Right lobe of liver (tissue), 6 donors: ENCODE measurements at regions not wholly inside any gene's neighbourhood (a gene's known extent, or its start where the extent isn't known, plus 50 kb on each side); places are given as distances from the start of the nearest gene placed in this dataset.
"Not testable (repeated sequence)": the region's sequence is repeated elsewhere in the genome, so short reads cannot be mapped to it uniquely, and the experiment has no call there.

Source experiments
- ATAC-seq, 4 donors: fragments of 200-7000 bp; cut with Tn5 transposase; one replicate each; pipeline ENCODE4 v1.9.1; 2020; ENCODE audit warnings: mild to moderate bottlenecking in 4 of 4, moderate library complexity in 4 of 4
- DNase-seq, 3 donors: peaks; one replicate each; pipeline ENCODE4 v3.0.0-alpha.2; 2020
- H3K27ac ChIP-seq, 3 donors: fragments of 200-600 bp; one replicate each; pipeline ENCODE4 v1.8.0; 2022
- H3K27me3 ChIP-seq, 2 donors: fragments of 200-600 bp; one replicate each; pipeline ENCODE4 v1.8.0; 2022
- H3K36me3 ChIP-seq, 4 donors: fragments of 200-600 bp; sonication (generic) in 1 of 4; one replicate each; pipeline versions ENCODE4 v1.5.1 to v1.8.0; 2017 to 2022; ENCODE audit warnings: control low read depth in 1 of 4
- H3K4me1 ChIP-seq, 4 donors: fragments of 200-600 bp; sonication (generic) in 1 of 4; one replicate each; pipeline versions ENCODE4 v1.5.1 to v1.8.0; 2017 to 2022; ENCODE audit warnings: control low read depth in 1 of 4
- H3K4me3 ChIP-seq, 3 donors: fragments of 200-600 bp; one replicate each; pipeline ENCODE4 v1.8.0; 2022
- H3K9me3 ChIP-seq, 4 donors: fragments of 200-600 bp; sonication (generic) in 1 of 4; one replicate each; pipeline versions ENCODE4 v1.5.1 to v1.8.0; 2017 to 2022; ENCODE audit warnings: control low read depth in 1 of 4
- POLR2A ChIP-seq: fragments of 450-650 bp; IDR thresholded peaks from one replicate; pipeline ENCODE4 v1.6.1; 2017; ENCODE audit warnings: antibody characterized with exemption, mild to moderate bottlenecking
- WGBS: methylation state at CpG from one replicate; pipeline ENCODE4 v1.1.6; 2018; ENCODE audit warnings: low coverage, low lambda C conversion rate; ENCODE audit not compliant: insufficient coverage; ENCODE audit errors: missing lambda C conversion rate; 5-methylcytosine and 5-hydroxymethylcytosine counted together
- intact Hi-C, 2 donors: fragments of 100-400 bp; cut with DNase I; formaldehyde crosslinking; loops; one replicate each; pipeline versions ENCODE4 v1.11.2 to v1.14.1; 2022
- TF ChIP-seq, protein P1 (sequence below), 4 donors: fragments of 200-600 bp in 3 of 4; fragments of 450-650 bp in 1 of 4; IDR thresholded peaks; one replicate each; pipeline versions ENCODE4 v1.5.1 to v1.8.0; 2016 to 2022; ENCODE audit warnings: antibody characterized with exemption in 4 of 4, mild to moderate bottlenecking in 2 of 4
- donor health status: DM: no; HTN: yes; CAD: no.
- donor health status: DM: no; HTN: no; CAD: no.
- donor health status: DM: no; HTN: no; CAD: no.
- donor health status: DM: no; HTN: yes; CAD: no.
- donor health status: DM: no; HTN: yes; CAD: no.

GRCh38 chr4:101643186-101643837 is 147.2 kb upstream of the BANK1 start:
- H3K4me1 ChIP-seq, result no peaks in the 10 kb centered on the region
- no peak overlapping the region for H3K27ac ChIP-seq
- H3K9me3 ChIP-seq, result no peaks in the 10 kb centered on the region
- no peaks in the 10 kb centered on the region for H3K36me3 ChIP-seq
- TF ChIP-seq, protein P1, sequence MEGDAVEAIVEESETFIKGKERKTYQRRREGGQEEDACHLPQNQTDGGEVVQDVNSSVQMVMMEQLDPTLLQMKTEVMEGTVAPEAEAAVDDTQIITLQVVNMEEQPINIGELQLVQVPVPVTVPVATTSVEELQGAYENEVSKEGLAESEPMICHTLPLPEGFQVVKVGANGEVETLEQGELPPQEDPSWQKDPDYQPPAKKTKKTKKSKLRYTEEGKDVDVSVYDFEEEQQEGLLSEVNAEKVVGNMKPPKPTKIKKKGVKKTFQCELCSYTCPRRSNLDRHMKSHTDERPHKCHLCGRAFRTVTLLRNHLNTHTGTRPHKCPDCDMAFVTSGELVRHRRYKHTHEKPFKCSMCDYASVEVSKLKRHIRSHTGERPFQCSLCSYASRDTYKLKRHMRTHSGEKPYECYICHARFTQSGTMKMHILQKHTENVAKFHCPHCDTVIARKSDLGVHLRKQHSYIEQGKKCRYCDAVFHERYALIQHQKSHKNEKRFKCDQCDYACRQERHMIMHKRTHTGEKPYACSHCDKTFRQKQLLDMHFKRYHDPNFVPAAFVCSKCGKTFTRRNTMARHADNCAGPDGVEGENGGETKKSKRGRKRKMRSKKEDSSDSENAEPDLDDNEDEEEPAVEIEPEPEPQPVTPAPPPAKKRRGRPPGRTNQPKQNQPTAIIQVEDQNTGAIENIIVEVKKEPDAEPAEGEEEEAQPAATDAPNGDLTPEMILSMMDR (IDR thresholded peaks at IDR 0.05), result no peak
- no peak overlapping the region for H3K4me3 ChIP-seq
- DNase-seq (no peak), ATAC-seq (no peak)
- intact Hi-C loops, result no loop called here
- H3K27me3 ChIP-seq, result no peaks in the 10 kb centered on the region
- WGBS, result 42% methylated on average over 2 of the region's 2 CpGs

GRCh38 chr4:101632766-101633165 is 157.8 kb upstream of the BANK1 start:
- H3K27me3 ChIP-seq, DNase-seq, H3K27ac ChIP-seq, H3K36me3 ChIP-seq, ATAC-seq, intact Hi-C loops, H3K4me3 ChIP-seq, H3K9me3 ChIP-seq, H3K4me1 ChIP-seq: not testable (repeated sequence)
- 66% methylated on average over 3 of the region's 3 CpGs for WGBS

DNA sequence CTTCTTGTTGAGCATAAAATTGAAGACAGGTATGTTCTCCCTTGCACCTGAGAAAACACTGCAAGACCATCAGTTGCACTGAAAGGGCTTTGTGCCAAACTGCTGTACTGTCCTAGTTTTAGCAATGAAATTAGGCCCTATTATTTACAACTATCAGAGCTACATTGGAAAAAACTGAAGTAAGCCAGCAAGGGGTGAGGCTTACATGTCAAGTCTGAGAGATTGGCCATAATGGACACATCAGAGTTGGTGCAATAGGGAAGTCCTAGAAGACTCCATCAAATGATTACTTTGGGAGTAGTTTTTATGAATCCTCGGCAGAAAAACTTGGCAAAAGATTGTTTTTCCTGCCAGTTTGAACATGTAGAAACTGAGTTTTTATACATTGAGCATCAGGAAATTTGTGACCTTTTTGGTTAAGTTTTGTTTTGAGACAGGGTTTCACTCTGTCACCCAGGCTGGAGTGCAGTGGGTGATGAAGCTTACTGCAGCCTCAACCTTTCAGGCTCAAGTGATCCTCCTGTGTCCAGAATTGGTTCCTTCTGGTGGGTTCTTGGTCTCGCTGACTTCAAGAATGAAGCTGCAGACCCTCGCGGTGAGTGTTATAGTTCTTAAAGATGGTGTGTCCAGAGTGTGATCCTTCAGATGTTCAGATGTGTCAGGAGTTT is 160.1 kb upstream of the BANK1 start:
- H3K9me3 ChIP-seq, result no peaks in the 10 kb centered on the region
- 75% methylated on average over 3 of the region's 4 CpGs for WGBS
- intact Hi-C loops, result no loop called here
- H3K4me1 ChIP-seq, result no peaks in the 10 kb centered on the region
- no peaks in the 10 kb centered on the region for H3K27me3 ChIP-seq
- TF ChIP-seq POLR2A, result no peak
- TF ChIP-seq, protein P1 (IDR thresholded peaks at IDR 0.05), result no peak
- no peaks in the 10 kb centered on the region for H3K36me3 ChIP-seq
- no peak overlapping the region for H3K27ac ChIP-seq
- DNase-seq (no peak), ATAC-seq (no peak)
- no peak overlapping the region for H3K4me3 ChIP-seq

GRCh38 chr4:101621120-101621519 is 169.4 kb upstream of the BANK1 start:
- intact Hi-C loops, result no loop called here
- no peak for ATAC-seq

GRCh38 chr4:101615652-101616051 is 174.9 kb upstream of the BANK1 start:
- no peak overlapping the region for H3K4me3 ChIP-seq
- 58% methylated on average over 2 of the region's 2 CpGs for WGBS

More at GRCh38 chr4:101621120-101621519, 169.4 kb upstream of the BANK1 start:
- Histone ChIP-seq H3K36me3 (no peaks in the 10 kb centered on the region), H3K9me3 (no peaks in the 10 kb centered on the region), H3K27me3 (no peaks in the 10 kb centered on the region), H3K4me3 (no peak overlapping the region), H3K4me1 (no peaks in the 10 kb centered on the region), H3K27ac (no peak overlapping the region)
- WGBS, result 67% methylated on average over 2 of the region's 2 CpGs
- no peak for DNase-seq
- TF ChIP-seq POLR2A, result no peak
- TF ChIP-seq, protein P1 (IDR thresholded peaks at IDR 0.05), result no peak

DNA sequence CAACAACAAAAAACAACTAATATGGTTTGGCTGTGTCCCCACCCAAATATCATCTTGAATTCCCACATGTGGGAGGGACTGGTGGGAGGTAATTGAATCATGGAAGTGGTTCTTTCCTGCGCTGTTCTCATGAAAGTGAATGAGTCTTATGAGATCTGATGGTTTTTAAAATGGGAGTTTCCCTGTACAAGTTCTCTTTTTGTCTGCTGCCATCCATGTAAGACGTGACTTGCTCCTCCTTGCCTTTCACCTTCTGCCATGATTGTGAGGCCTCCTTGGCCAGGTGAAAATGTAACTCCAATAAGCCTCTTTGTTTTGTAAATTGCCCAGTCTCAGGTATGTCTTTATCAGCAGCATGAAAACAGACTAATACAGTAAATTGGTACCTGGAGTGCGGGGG is 183.5 kb upstream of the BANK1 start:
- DNase-seq, H3K4me1 ChIP-seq, ATAC-seq, H3K27ac ChIP-seq, H3K4me3 ChIP-seq, intact Hi-C loops, H3K36me3 ChIP-seq, H3K9me3 ChIP-seq, H3K27me3 ChIP-seq: not testable (repeated sequence)
- 75% methylated on average over 3 of the region's 3 CpGs for WGBS

More at GRCh38 chr4:101615652-101616051, 174.9 kb upstream of the BANK1 start:
- no peak for TF ChIP-seq POLR2A
- TF ChIP-seq, protein P1 (IDR thresholded peaks at IDR 0.05), result no peak
- intact Hi-C loops, result no loop called here
- no peak overlapping the region for H3K27ac ChIP-seq
- ATAC-seq (no peak), DNase-seq (no peak)
- no peaks in the 10 kb centered on the region for H3K27me3 ChIP-seq
- no peaks in the 10 kb centered on the region for H3K4me1 ChIP-seq
- H3K9me3 ChIP-seq, result no peaks in the 10 kb centered on the region
- H3K36me3 ChIP-seq, result no peaks in the 10 kb centered on the region
